Activated T-cell treated with anti-CD3 and anti-CD28 coated beads, Interleukin-2, amount 50 U/mL, for 24 hours (primary cell): ENCODE measurements at regions not wholly inside any gene's neighbourhood (a gene's known extent, or its start where the extent isn't known, plus 50 kb on each side); places are given as distances from the start of the nearest gene placed in this dataset.
"Not testable (repeated sequence)": the region's sequence is repeated elsewhere in the genome, so short reads cannot be mapped to it uniquely, and the experiment has no call there.

ENCODE experiments used
- DNase-seq: peaks from one replicate; pipeline ENCODE4 v3.0.0-alpha.2; 2020
- H3K27ac Mint-ChIP-seq: 2 replicates; pipeline ENCODE4 v1.8.0; 2020; ENCODE audit warnings: mild to moderate bottlenecking, mixed read lengths
- H3K27me3 Mint-ChIP-seq: 2 replicates; pipeline ENCODE4 v1.8.0; 2020; ENCODE audit warnings: mixed read lengths
- H3K36me3 Mint-ChIP-seq: 2 replicates; pipeline ENCODE4 v1.8.0; 2020; ENCODE audit warnings: low read depth, mixed read lengths
- H3K4me1 Mint-ChIP-seq: 2 replicates; pipeline ENCODE4 v1.8.0; 2020; ENCODE audit warnings: low read depth, mixed read lengths
- H3K4me3 Mint-ChIP-seq: 2 replicates; pipeline ENCODE4 v1.8.0; 2020; ENCODE audit warnings: mild to moderate bottlenecking, moderate library complexity, mixed read lengths
- H3K9me3 Mint-ChIP-seq: 2 replicates; pipeline ENCODE4 v1.8.0; 2020; ENCODE audit warnings: mixed read lengths

DNA sequence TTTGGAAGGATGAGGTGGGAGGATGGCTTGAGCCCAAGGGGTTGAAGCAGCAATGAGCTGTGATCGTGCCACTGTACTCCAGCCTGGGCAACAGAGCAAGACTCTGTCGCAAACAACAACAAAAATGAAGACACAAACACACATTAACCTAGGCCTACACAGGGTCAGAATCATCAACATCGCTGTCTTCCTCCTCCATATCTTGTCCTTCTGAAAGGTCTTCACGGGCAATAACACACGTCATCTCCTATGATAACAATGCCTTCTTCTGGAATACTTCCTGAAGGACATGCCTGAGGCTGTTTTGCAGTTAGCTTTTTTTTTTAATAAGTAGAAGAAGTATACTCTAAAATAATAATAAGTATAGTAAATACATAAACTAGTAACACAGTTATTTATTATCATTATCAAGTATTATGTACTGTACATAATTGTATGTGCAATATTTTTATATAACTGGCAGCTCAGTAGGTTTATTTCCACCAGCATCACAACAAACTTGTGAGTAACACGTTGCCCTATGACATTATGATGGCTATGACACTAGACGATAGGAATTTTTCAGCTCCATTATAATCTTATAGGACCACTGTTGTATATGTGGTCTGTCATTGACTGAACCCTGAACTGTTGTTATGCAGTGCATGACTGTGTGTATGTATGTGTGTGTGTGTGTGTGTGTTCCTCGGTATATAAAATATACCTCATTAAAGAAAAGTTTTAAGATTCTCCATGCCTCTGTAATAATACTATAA is 69.2 kb upstream of the MAML3 start:
- Mint-ChIP-seq H3K27me3 (no peaks in the 10 kb centered on the region), H3K4me3 (no peak overlapping the region), H3K9me3 (no peaks in the 10 kb centered on the region), H3K36me3 (no peaks in the 10 kb centered on the region), H3K4me1 (peaks cover 2% of the 10 kb centered on the region), H3K27ac (no peak overlapping the region)
- no peak for DNase-seq

GRCh38 chr4:140222171-140222570 is 68.2 kb upstream of the MAML3 start:
- DNase-seq, result no peak
- H3K9me3 Mint-ChIP-seq, result no peaks in the 10 kb centered on the region
- H3K4me1 Mint-ChIP-seq, result peaks cover 2% of the 10 kb centered on the region
- no peak overlapping the region for H3K4me3 Mint-ChIP-seq
- no peak overlapping the region for H3K27ac Mint-ChIP-seq
- H3K27me3 Mint-ChIP-seq, result no peaks in the 10 kb centered on the region
- H3K36me3 Mint-ChIP-seq, result no peaks in the 10 kb centered on the region

GRCh38 chr4:140220058-140220457 is 66.1 kb upstream of the MAML3 start:
- H3K36me3 Mint-ChIP-seq, result no peaks in the 10 kb centered on the region
- H3K27ac Mint-ChIP-seq, result no peak overlapping the region
- peaks cover 2% of the 10 kb centered on the region for H3K4me1 Mint-ChIP-seq

DNA sequence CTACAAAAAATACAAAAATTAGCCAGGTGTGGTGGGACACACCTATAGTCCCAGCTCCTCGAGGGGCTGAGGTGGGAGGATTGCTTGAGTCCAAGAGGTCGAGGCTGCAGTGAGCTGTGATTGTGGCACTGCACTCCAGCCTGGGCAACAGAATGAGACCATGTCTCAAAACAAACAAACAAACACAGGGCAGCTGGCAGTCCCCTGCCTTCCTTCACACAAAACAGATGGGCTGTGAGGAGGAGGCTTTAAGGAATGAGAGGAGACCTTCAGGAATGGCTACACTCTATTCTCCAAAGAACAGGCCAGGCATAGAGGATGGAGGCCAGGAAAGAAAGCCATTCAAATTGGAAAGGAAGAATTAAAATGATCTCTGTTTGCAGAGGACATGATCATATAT is 65.6 kb upstream of the MAML3 start:
- H3K4me3 Mint-ChIP-seq, result no peak overlapping the region
- H3K27me3 Mint-ChIP-seq, result peaks cover 6% of the 10 kb centered on the region
- no peak overlapping the region for H3K27ac Mint-ChIP-seq
- no peaks in the 10 kb centered on the region for H3K9me3 Mint-ChIP-seq
- peaks cover 2% of the 10 kb centered on the region for H3K4me1 Mint-ChIP-seq
- no peak for DNase-seq
- H3K36me3 Mint-ChIP-seq, result no peaks in the 10 kb centered on the region

More at GRCh38 chr4:140220058-140220457, 66.1 kb upstream of the MAML3 start:
- Mint-ChIP-seq H3K27me3 (peaks cover 2% of the 10 kb centered on the region), H3K9me3 (no peaks in the 10 kb centered on the region), H3K4me3 (no peak overlapping the region)
- DNase-seq, result no peak

DNA sequence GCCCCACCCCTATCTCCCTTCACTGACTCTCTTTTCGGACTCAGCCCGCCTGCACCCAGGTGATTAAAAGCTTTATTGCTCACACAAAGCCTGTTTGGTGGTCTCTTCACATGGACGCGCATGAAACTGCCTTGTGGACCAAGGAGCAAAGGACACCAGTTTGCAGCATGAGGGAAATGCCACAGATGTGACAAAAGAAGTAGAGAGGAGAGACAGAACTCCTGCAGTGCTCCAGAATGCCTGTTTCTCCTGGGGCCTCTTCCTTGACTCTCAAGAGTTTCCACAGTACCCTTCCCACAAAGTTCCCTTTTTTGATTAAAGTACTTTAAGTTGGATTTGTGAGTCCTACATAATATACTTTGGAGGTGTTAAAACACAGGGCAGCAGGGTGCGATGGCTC is 65.1 kb upstream of the MAML3 start:
- H3K4me1 Mint-ChIP-seq, H3K27ac Mint-ChIP-seq, H3K9me3 Mint-ChIP-seq, H3K36me3 Mint-ChIP-seq, DNase-seq, H3K4me3 Mint-ChIP-seq, H3K27me3 Mint-ChIP-seq: not testable (repeated sequence)

- no peaks in the 10 kb centered on the region for H3K36me3 Mint-ChIP-seq
- H3K27me3 Mint-ChIP-seq, result peaks cover 7% of the 10 kb centered on the region
- no peak overlapping the region for H3K27ac Mint-ChIP-seq
- no peak for DNase-seq
- H3K9me3 Mint-ChIP-seq, result no peaks in the 10 kb centered on the region
- peaks cover 5% of the 10 kb centered on the region for H3K4me1 Mint-ChIP-seq
- no peak overlapping the region for H3K4me3 Mint-ChIP-seq
These were observed 59.8 kb upstream of the MAML3 start for GRCh38 chr4:140213749-140214148.

DNA sequence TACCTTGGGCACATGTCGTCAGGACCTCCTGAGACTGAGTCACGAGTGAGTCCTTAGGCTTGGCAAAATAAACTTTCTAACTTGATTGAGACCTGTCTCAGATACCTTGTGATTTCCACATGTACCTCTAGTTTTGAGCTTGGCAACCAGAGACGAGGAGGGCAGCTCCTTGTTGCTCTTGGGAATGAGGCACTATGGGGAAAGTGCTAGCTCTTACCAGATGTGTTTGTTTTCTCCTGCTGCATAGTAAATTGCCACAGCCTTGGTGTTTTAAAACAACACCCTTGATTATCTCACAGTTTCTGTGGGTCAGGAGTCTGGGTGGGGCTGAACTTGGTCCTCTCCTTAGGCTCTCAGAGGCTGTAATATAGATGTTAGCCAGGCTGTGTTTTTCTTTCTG is 59.1 kb upstream of the MAML3 start:
- no peak overlapping the region for H3K27ac Mint-ChIP-seq
- H3K4me3 Mint-ChIP-seq, result no peak overlapping the region
- H3K36me3 Mint-ChIP-seq, result no peaks in the 10 kb centered on the region
- H3K4me1 Mint-ChIP-seq, result peaks cover 5% of the 10 kb centered on the region
- peaks cover 7% of the 10 kb centered on the region for H3K27me3 Mint-ChIP-seq
- DNase-seq, result no peak
- H3K9me3 Mint-ChIP-seq, result no peaks in the 10 kb centered on the region

GRCh38 chr4:140212646-140213045 is 58.7 kb upstream of the MAML3 start:
- Mint-ChIP-seq H3K27ac (no peak overlapping the region), H3K36me3 (no peaks in the 10 kb centered on the region)

GRCh38 chr4:140212194-140212593 is 58.2 kb upstream of the MAML3 start:
- no peak overlapping the region for H3K27ac Mint-ChIP-seq
- H3K27me3 Mint-ChIP-seq, result peaks cover 7% of the 10 kb centered on the region
- H3K36me3 Mint-ChIP-seq, result no peaks in the 10 kb centered on the region
- H3K9me3 Mint-ChIP-seq, result no peaks in the 10 kb centered on the region
- H3K4me1 Mint-ChIP-seq, result peaks cover 5% of the 10 kb centered on the region
- DNase-seq, result no peak
- H3K4me3 Mint-ChIP-seq, result no peak overlapping the region

More at GRCh38 chr4:140212646-140213045, 58.7 kb upstream of the MAML3 start:
- no peak for DNase-seq
- Mint-ChIP-seq H3K9me3 (no peaks in the 10 kb centered on the region), H3K4me3 (no peak overlapping the region), H3K4me1 (peaks cover 5% of the 10 kb centered on the region), H3K27me3 (peaks cover 7% of the 10 kb centered on the region)

DNA sequence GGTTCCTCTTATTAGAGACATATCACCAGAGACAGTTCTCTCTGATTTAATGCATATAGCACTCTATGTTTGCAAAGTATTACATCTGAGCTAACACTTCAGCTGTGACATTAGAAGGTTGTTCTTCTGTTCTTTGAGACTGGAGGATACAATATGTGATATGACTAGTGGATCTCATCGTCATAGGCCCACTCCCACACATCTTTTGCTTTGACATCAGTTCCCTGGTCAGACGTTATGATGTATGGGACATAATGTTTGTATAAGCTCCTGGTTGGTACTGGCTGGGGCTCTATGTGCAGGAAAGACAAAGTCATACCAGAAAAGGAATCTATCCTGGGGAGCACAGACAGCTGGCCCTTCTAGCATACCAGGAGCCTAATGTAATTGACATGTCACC is 57.7 kb upstream of the MAML3 start:
- H3K9me3 Mint-ChIP-seq, result no peaks in the 10 kb centered on the region
- H3K4me1 Mint-ChIP-seq, result peaks cover 5% of the 10 kb centered on the region
- DNase-seq, result no peak

GRCh38 chr4:140211161-140211560 is 57.2 kb upstream of the MAML3 start:
- H3K27ac Mint-ChIP-seq, result no peak overlapping the region
- no peaks in the 10 kb centered on the region for H3K9me3 Mint-ChIP-seq
- peaks cover 5% of the 10 kb centered on the region for H3K4me1 Mint-ChIP-seq
- no peak overlapping the region for H3K4me3 Mint-ChIP-seq
- H3K27me3 Mint-ChIP-seq, result peaks cover 7% of the 10 kb centered on the region
- no peak for DNase-seq
- H3K36me3 Mint-ChIP-seq, result no peaks in the 10 kb centered on the region

More for the DNA sequence above, 57.7 kb upstream of the MAML3 start:
- Mint-ChIP-seq H3K27ac (no peak overlapping the region), H3K36me3 (no peaks in the 10 kb centered on the region), H3K4me3 (no peak overlapping the region), H3K27me3 (peaks cover 7% of the 10 kb centered on the region)

DNA sequence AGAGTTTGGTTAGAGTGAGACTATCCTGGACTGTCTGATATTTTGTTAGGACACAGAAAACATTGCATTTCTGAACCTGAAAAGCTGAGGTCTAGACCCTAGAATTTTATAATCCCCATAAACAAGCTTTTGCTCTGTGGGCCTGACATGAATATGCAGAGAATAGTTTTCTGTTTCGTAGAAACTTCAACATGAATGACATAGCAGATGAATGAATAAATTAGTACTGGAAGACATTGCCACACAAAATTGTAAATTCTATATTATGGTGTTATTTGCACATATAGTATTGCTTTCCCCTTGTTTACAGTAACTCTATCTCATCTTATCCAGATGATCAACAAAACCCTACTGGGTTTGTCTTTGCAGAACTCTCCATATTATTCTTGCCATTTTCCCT is 54.9 kb upstream of the MAML3 start:
- H3K27ac Mint-ChIP-seq, result no peak overlapping the region
- peaks cover 5% of the 10 kb centered on the region for H3K4me1 Mint-ChIP-seq
- H3K27me3 Mint-ChIP-seq, result no peaks in the 10 kb centered on the region
- H3K4me3 Mint-ChIP-seq, result no peak overlapping the region
- no peaks in the 10 kb centered on the region for H3K9me3 Mint-ChIP-seq
- DNase-seq, result no peak
- no peaks in the 10 kb centered on the region for H3K36me3 Mint-ChIP-seq
